Upper lobe of left lung (tissue), 6 donors: ENCODE measurements at regions not wholly inside any gene's neighbourhood (a gene's known extent, or its start where the extent isn't known, plus 50 kb on each side); places are given as distances from the start of the nearest gene placed in this dataset.

Experiments used
- ATAC-seq, 2 donors: fragments of 200-7000 bp; cut with Tn5 transposase; one replicate each; pipeline ENCODE4 v1.9.1; 2022; ENCODE audit warnings: mild to moderate bottlenecking in 2 of 2, moderate library complexity in 2 of 2; ENCODE audit not compliant: low FRiP score in 2 of 2
- DNase-seq, 2 donors: peaks; one replicate each; pipeline ENCODE4 v3.0.0-alpha.2; 2019 to 2020
- H3K27ac ChIP-seq, 4 donors: fragments of 200-600 bp; sonication (generic); one replicate each; pipeline ENCODE4 v1.5.1; 2016 to 2019
- H3K27me3 ChIP-seq, 4 donors: fragments of 200-600 bp; sonication (generic); one replicate each; pipeline ENCODE4 v1.5.1; 2017 to 2019
- H3K36me3 ChIP-seq, 4 donors: fragments of 200-600 bp; sonication (generic); one replicate each; pipeline ENCODE4 v1.5.1; 2016 to 2019
- H3K4me1 ChIP-seq, 4 donors: fragments of 200-600 bp; sonication (generic); one replicate each; pipeline ENCODE4 v1.5.1; 2018 to 2019
- H3K4me3 ChIP-seq, 4 donors: fragments of 200-600 bp; sonication (generic); one replicate each; pipeline ENCODE4 v1.5.1; 2017 to 2019; ENCODE audit warnings: mild to moderate bottlenecking in 2 of 4, moderate library complexity in 1 of 4
- H3K9me3 ChIP-seq, 4 donors: fragments of 200-600 bp; sonication (generic); one replicate each; pipeline ENCODE4 v1.5.1; 2018 to 2019
- EP300 ChIP-seq, 4 donors: sonication (generic); formaldehyde crosslinking; IDR thresholded peaks; one replicate each; pipeline ENCODE4 v1.5.1; 2017; ENCODE audit warnings: antibody characterized with exemption in 4 of 4, control low read depth in 2 of 4
- POLR2A ChIP-seq, 4 donors: fragments of 450-650 bp; IDR thresholded peaks; one replicate each; pipeline ENCODE4 v1.5.1; 2016 to 2017; ENCODE audit warnings: antibody characterized with exemption in 4 of 4, mild to moderate bottlenecking in 2 of 4
- POLR2AphosphoS5 ChIP-seq, 2 donors: sonication (generic); formaldehyde crosslinking; IDR thresholded peaks; one replicate each; pipeline ENCODE4 v1.5.1; 2017; ENCODE audit warnings: antibody characterized with exemption in 2 of 2
- WGBS, 2 donors: methylation state at CpG; one replicate each; pipeline ENCODE4 v1.1.5; 2017 to 2018; 5-methylcytosine and 5-hydroxymethylcytosine counted together
- TF ChIP-seq, protein P1 (sequence below), 6 experiments: fragments of 450-650 bp in 4 of 6; fragments of 200-600 bp in 2 of 6; sonication (generic) in 2 of 6; IDR thresholded peaks; one replicate each; pipeline ENCODE4 v1.5.1; 2016 to 2019; ENCODE audit warnings: antibody characterized with exemption in 6 of 6
- donor health status: DM: no; HTN: no; CAD: no; lungs with moderate emphysema.
- donor health status: DM: no; HTN: yes; CAD: no; lungs with severe emphysema.

DNA sequence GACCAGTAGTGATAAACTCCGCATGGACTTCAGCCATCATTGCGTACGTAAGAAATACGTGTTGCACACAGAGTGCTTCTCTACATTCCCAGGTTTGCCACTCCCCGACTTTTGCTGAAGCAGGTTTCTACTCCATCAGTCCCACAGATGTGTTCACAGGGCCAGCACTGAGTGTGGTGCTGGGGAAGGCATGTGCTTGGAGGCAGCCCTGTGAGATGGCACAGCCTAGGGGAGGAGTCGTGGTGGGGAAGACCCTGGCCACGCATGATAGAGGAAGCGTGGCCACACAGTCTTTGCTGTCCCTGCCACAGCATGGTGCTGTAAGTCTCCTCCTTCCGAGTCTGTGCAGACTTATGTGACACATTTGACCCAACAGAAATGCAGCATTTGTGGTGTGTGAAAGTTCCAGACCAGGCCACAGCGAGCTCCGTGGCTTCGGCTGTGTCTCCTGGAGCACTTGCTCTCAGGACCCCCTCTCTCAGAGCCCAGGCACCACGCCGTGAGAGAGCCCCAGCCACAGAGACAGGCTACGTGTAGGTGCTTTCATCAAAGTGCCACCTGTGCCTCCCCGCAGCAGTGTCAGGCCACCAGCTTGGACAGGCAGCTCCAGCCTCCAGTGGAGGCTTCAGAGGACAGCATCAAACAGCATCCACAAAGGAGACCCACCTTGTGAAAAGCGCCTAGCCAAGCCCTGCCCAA lies 197.8 kb downstream of the AUH start:
- H3K4me3 ChIP-seq = no peak overlapping the region
- no peaks in the 10 kb centered on the region for H3K36me3 ChIP-seq
- H3K9me3 ChIP-seq = no peaks in the 10 kb centered on the region
- no peak for TF ChIP-seq EP300 (IDR thresholded peaks at IDR 0.05)
- TF ChIP-seq, protein P1, sequence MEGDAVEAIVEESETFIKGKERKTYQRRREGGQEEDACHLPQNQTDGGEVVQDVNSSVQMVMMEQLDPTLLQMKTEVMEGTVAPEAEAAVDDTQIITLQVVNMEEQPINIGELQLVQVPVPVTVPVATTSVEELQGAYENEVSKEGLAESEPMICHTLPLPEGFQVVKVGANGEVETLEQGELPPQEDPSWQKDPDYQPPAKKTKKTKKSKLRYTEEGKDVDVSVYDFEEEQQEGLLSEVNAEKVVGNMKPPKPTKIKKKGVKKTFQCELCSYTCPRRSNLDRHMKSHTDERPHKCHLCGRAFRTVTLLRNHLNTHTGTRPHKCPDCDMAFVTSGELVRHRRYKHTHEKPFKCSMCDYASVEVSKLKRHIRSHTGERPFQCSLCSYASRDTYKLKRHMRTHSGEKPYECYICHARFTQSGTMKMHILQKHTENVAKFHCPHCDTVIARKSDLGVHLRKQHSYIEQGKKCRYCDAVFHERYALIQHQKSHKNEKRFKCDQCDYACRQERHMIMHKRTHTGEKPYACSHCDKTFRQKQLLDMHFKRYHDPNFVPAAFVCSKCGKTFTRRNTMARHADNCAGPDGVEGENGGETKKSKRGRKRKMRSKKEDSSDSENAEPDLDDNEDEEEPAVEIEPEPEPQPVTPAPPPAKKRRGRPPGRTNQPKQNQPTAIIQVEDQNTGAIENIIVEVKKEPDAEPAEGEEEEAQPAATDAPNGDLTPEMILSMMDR (IDR thresholded peaks at IDR 0.05) = no peak
- no peak for TF ChIP-seq POLR2A (IDR thresholded peaks at IDR 0.05)
- TF ChIP-seq POLR2AphosphoS5 (IDR thresholded peaks at IDR 0.05) = no peak
- DNase-seq = peak in 1 of 2 donors; percentile 46
- H3K27me3 ChIP-seq = no peaks in the 10 kb centered on the region
- peaks cover 12 to 43% (median 38%) of the 10 kb centered on the region in 4 donors for H3K4me1 ChIP-seq
- 79 to 82% methylated on average over 11 to 17 of the region's 17 CpGs for WGBS, 2 donors
- H3K27ac ChIP-seq = peak overlapping the region in 3 of 4 donors; percentile 35 to 40 (median 37)
- ATAC-seq = peak in 1 of 2 donors; percentile 58
